ENCODE measurements at regions not wholly inside any gene's neighbourhood (a gene's known extent, or its start where the extent isn't known, plus 50 kb on each side); places are given as distances from the start of the nearest gene placed in this dataset.

- H3K4me3 ChIP-seq (ENCODE audit: low read length) = no peak overlapping the region
- H3K4me2 ChIP-seq (ENCODE audit: low read depth, low read length, poor library complexity, severe bottlenecking) = no peak overlapping the region
- H2AFZ ChIP-seq (ENCODE audit: low read length) = no peak overlapping the region
- no peaks in the 10 kb centered on the region; the same call in 1 of the 2 replicates for H3K27me3 ChIP-seq (ENCODE audit: low read length)
- H3K4me1 ChIP-seq (ENCODE audit: low read length) = no peaks in the 10 kb centered on the region
- no peaks in the 10 kb centered on the region for H3K9me2 ChIP-seq (replicated peaks; ENCODE audit: insufficient read depth, low read length)
- no peak overlapping the region for H3K27ac ChIP-seq (ENCODE audit: low read length)
- no peak overlapping the region for H3K9ac ChIP-seq (ENCODE audit: low read length)
- no peaks in the 10 kb centered on the region for H3K79me2 ChIP-seq (ENCODE audit: low read length)
- H3K36me3 ChIP-seq (ENCODE audit: insufficient read depth, low read length) = no peaks in the 10 kb centered on the region
- no peaks in the 10 kb centered on the region for H3K9me3 ChIP-seq (ENCODE audit: low read length)
- H4K20me1 ChIP-seq (ENCODE audit: insufficient read depth, low read depth, low read length) = no peaks in the 10 kb centered on the region
- no peak for DNase-seq
These were observed 246.3 kb downstream of the SOX11 start for GRCh38 chr2:5938566-5938896.

GRCh38 chr2:5939553-5939952 lies 247.4 kb downstream of the SOX11 start:
- Histone ChIP-seq H3K36me3 (ENCODE audit: insufficient read depth, low read length) (no peaks in the 10 kb centered on the region), H3K9me3 (ENCODE audit: low read length) (no peaks in the 10 kb centered on the region)

GRCh38 chr2:5940596-5941535 lies 248.7 kb downstream of the SOX11 start:
- Histone ChIP-seq H4K20me1 (ENCODE audit: insufficient read depth, low read depth, low read length) (no peaks in the 10 kb centered on the region), H2AFZ (ENCODE audit: low read length) (no peak overlapping the region), H3K4me1 (ENCODE audit: low read length) (peaks cover 9% of the 10 kb centered on the region), H3K9me2 (replicated peaks; ENCODE audit: insufficient read depth, low read length) (no peaks in the 10 kb centered on the region), H3K27me3 (ENCODE audit: low read length) (no peaks in the 10 kb centered on the region; the same call in 1 of the 2 replicates), H3K9ac (ENCODE audit: low read length) (no peak overlapping the region), H3K36me3 (ENCODE audit: insufficient read depth, low read length) (no peaks in the 10 kb centered on the region), H3K9me3 (ENCODE audit: low read length) (no peaks in the 10 kb centered on the region), H3K79me2 (ENCODE audit: low read length) (no peaks in the 10 kb centered on the region), H3K4me3 (ENCODE audit: low read length) (no peak overlapping the region), H3K4me2 (ENCODE audit: low read depth, low read length, poor library complexity, severe bottlenecking) (no peak overlapping the region), H3K27ac (ENCODE audit: low read length) (no peak overlapping the region)
- DNase-seq = no peak

More at GRCh38 chr2:5939553-5939952, 247.4 kb downstream of the SOX11 start:
- no peak overlapping the region for H3K27ac ChIP-seq (ENCODE audit: low read length)
- no peaks in the 10 kb centered on the region; the same call in 1 of the 2 replicates for H3K27me3 ChIP-seq (ENCODE audit: low read length)
- H3K9me2 ChIP-seq (replicated peaks; ENCODE audit: insufficient read depth, low read length) = no peaks in the 10 kb centered on the region
- H2AFZ ChIP-seq (ENCODE audit: low read length) = no peak overlapping the region
- no peak overlapping the region for H3K4me3 ChIP-seq (ENCODE audit: low read length)
- H3K4me1 ChIP-seq (ENCODE audit: low read length) = peaks cover 7% of the 10 kb centered on the region
- no peak for DNase-seq
- no peak overlapping the region for H3K9ac ChIP-seq (ENCODE audit: low read length)
- no peaks in the 10 kb centered on the region for H4K20me1 ChIP-seq (ENCODE audit: insufficient read depth, low read depth, low read length)
- no peak overlapping the region for H3K4me2 ChIP-seq (ENCODE audit: low read depth, low read length, poor library complexity, severe bottlenecking)
- no peaks in the 10 kb centered on the region for H3K79me2 ChIP-seq (ENCODE audit: low read length)

GRCh38 chr2:5942204-5942603 lies 250.0 kb downstream of the SOX11 start:
- Histone ChIP-seq H3K9me2 (replicated peaks; ENCODE audit: insufficient read depth, low read length) (no peaks in the 10 kb centered on the region), H4K20me1 (ENCODE audit: insufficient read depth, low read depth, low read length) (no peaks in the 10 kb centered on the region), H3K9ac (ENCODE audit: low read length) (no peak overlapping the region), H3K27ac (ENCODE audit: low read length) (no peak overlapping the region), H3K4me3 (ENCODE audit: low read length) (no peak overlapping the region), H3K27me3 (ENCODE audit: low read length) (no peaks in the 10 kb centered on the region; the same call in 1 of the 2 replicates), H2AFZ (ENCODE audit: low read length) (no peak overlapping the region), H3K79me2 (ENCODE audit: low read length) (no peaks in the 10 kb centered on the region), H3K36me3 (ENCODE audit: insufficient read depth, low read length) (no peaks in the 10 kb centered on the region), H3K4me1 (ENCODE audit: low read length) (peaks cover 9% of the 10 kb centered on the region), H3K9me3 (ENCODE audit: low read length) (no peaks in the 10 kb centered on the region), H3K4me2 (ENCODE audit: low read depth, low read length, poor library complexity, severe bottlenecking) (no peak overlapping the region)
- peak; percentile 44 for DNase-seq

- Histone ChIP-seq H3K27me3 (ENCODE audit: low read length) (no peaks in the 10 kb centered on the region; the same call in 1 of the 2 replicates), H3K4me3 (ENCODE audit: low read length) (no peak overlapping the region), H3K36me3 (ENCODE audit: insufficient read depth, low read length) (no peaks in the 10 kb centered on the region), H3K9ac (ENCODE audit: low read length) (no peak overlapping the region), H2AFZ (ENCODE audit: low read length) (no peak overlapping the region), H3K4me1 (ENCODE audit: low read length) (peaks cover 9% of the 10 kb centered on the region), H3K79me2 (ENCODE audit: low read length) (no peaks in the 10 kb centered on the region), H4K20me1 (ENCODE audit: insufficient read depth, low read depth, low read length) (no peaks in the 10 kb centered on the region), H3K9me3 (ENCODE audit: low read length) (no peaks in the 10 kb centered on the region), H3K27ac (ENCODE audit: low read length) (no peak overlapping the region), H3K9me2 (replicated peaks; ENCODE audit: insufficient read depth, low read length) (no peaks in the 10 kb centered on the region), H3K4me2 (ENCODE audit: low read depth, low read length, poor library complexity, severe bottlenecking) (no peak overlapping the region)
- no peak for DNase-seq
These were observed 253.6 kb downstream of the SOX11 start for GRCh38 chr2:5945742-5946141.

- Histone ChIP-seq H2AFZ (ENCODE audit: low read length) (no peak overlapping the region), H3K9ac (ENCODE audit: low read length) (no peak overlapping the region), H3K27me3 (ENCODE audit: low read length) (no peaks in the 10 kb centered on the region; the same call in 1 of the 2 replicates), H3K79me2 (ENCODE audit: low read length) (no peaks in the 10 kb centered on the region), H3K4me3 (ENCODE audit: low read length) (no peak overlapping the region), H3K9me2 (replicated peaks; ENCODE audit: insufficient read depth, low read length) (no peaks in the 10 kb centered on the region; the same call in 1 of the 2 replicates), H3K4me1 (ENCODE audit: low read length) (peaks cover 9% of the 10 kb centered on the region), H3K4me2 (ENCODE audit: low read depth, low read length, poor library complexity, severe bottlenecking) (no peak overlapping the region), H3K36me3 (ENCODE audit: insufficient read depth, low read length) (no peaks in the 10 kb centered on the region), H4K20me1 (ENCODE audit: insufficient read depth, low read depth, low read length) (no peaks in the 10 kb centered on the region), H3K27ac (ENCODE audit: low read length) (no peak overlapping the region), H3K9me3 (ENCODE audit: low read length) (no peaks in the 10 kb centered on the region)
- DNase-seq = no peak
These were observed 254.3 kb downstream of the SOX11 start for GRCh38 chr2:5946225-5947115.

GRCh38 chr2:5950736-5951135 lies 258.6 kb downstream of the SOX11 start:
- Histone ChIP-seq H3K4me3 (ENCODE audit: low read length) (no peak overlapping the region), H3K4me2 (ENCODE audit: low read depth, low read length, poor library complexity, severe bottlenecking) (no peak overlapping the region), H3K9ac (ENCODE audit: low read length) (no peak overlapping the region), H3K9me3 (ENCODE audit: low read length) (no peaks in the 10 kb centered on the region), H3K9me2 (replicated peaks; ENCODE audit: insufficient read depth, low read length) (no peaks in the 10 kb centered on the region; the same call in 1 of the 2 replicates), H3K79me2 (ENCODE audit: low read length) (no peaks in the 10 kb centered on the region), H3K27me3 (ENCODE audit: low read length) (no peaks in the 10 kb centered on the region), H4K20me1 (ENCODE audit: insufficient read depth, low read depth, low read length) (no peaks in the 10 kb centered on the region), H2AFZ (ENCODE audit: low read length) (no peak overlapping the region), H3K36me3 (ENCODE audit: insufficient read depth, low read length) (no peaks in the 10 kb centered on the region), H3K4me1 (ENCODE audit: low read length) (peaks cover 14% of the 10 kb centered on the region), H3K27ac (ENCODE audit: low read length) (no peak overlapping the region)
- DNase-seq = no peak

GRCh38 chr2:5951471-5951870 lies 259.3 kb downstream of the SOX11 start:
- Histone ChIP-seq H2AFZ (ENCODE audit: low read length) (no peak overlapping the region), H3K27me3 (ENCODE audit: low read length) (no peaks in the 10 kb centered on the region), H3K4me3 (ENCODE audit: low read length) (no peak overlapping the region), H3K4me1 (ENCODE audit: low read length) (peaks cover 16% of the 10 kb centered on the region), H3K79me2 (ENCODE audit: low read length) (no peaks in the 10 kb centered on the region), H3K9ac (ENCODE audit: low read length) (no peak overlapping the region), H3K36me3 (ENCODE audit: insufficient read depth, low read length) (no peaks in the 10 kb centered on the region), H3K4me2 (ENCODE audit: low read depth, low read length, poor library complexity, severe bottlenecking) (no peak overlapping the region), H3K9me2 (replicated peaks; ENCODE audit: insufficient read depth, low read length) (no peaks in the 10 kb centered on the region; the same call in 1 of the 2 replicates), H4K20me1 (ENCODE audit: insufficient read depth, low read depth, low read length) (no peaks in the 10 kb centered on the region), H3K9me3 (ENCODE audit: low read length) (no peaks in the 10 kb centered on the region), H3K27ac (ENCODE audit: low read length) (no peak overlapping the region)
- DNase-seq = no peak

All from Karpas-422 (cell line).